OCI-LY3 (cell line): ENCODE measurements at regions not wholly inside any gene's neighbourhood (a gene's known extent, or its start where the extent isn't known, plus 50 kb on each side); places are given as distances from the start of the nearest gene placed in this dataset.

Experiments
- EZH2phosphoT487 ChIP-seq: fragments of 200-600 bp; shearing (Covaris generic); IDR thresholded peaks from 2 replicates; pipeline ENCODE4 v1.6.1; 2018; ENCODE audit warnings: antibody characterized with exemption, mixed run types, low read depth
- TF ChIP-seq, protein P1 (sequence below): fragments of 200-600, 300-600 bp; sonication (generic); IDR thresholded peaks from 2 replicates; pipeline ENCODE4 v1.5.1; 2014; ENCODE audit warnings: antibody characterized with exemption, low read length, low read depth

DNA sequence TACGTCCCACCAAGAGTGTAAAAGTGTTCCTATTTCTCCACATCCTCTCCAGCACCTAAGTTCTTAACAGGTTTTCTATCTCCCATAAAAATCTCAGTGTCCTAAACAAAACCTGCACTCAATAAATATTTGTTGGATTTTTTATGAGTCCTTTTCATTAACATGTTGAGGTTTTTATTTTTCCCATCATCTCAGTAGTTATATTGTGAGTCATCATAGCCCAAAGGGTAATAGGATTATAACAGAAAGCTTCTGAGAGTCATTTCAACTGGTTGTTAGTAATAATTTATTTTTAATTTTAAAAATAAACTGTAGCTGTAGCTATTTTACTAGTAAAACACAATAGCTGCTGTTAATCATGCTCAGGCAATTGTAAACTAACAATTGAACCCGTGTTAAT lies 331.6 kb upstream of the SLC30A5 start:
- TF ChIP-seq, protein P1, sequence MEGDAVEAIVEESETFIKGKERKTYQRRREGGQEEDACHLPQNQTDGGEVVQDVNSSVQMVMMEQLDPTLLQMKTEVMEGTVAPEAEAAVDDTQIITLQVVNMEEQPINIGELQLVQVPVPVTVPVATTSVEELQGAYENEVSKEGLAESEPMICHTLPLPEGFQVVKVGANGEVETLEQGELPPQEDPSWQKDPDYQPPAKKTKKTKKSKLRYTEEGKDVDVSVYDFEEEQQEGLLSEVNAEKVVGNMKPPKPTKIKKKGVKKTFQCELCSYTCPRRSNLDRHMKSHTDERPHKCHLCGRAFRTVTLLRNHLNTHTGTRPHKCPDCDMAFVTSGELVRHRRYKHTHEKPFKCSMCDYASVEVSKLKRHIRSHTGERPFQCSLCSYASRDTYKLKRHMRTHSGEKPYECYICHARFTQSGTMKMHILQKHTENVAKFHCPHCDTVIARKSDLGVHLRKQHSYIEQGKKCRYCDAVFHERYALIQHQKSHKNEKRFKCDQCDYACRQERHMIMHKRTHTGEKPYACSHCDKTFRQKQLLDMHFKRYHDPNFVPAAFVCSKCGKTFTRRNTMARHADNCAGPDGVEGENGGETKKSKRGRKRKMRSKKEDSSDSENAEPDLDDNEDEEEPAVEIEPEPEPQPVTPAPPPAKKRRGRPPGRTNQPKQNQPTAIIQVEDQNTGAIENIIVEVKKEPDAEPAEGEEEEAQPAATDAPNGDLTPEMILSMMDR = no peak
- TF ChIP-seq EZH2phosphoT487 = no peak
